ENCODE measurements at regions not wholly inside any gene's neighbourhood (a gene's known extent, or its start where the extent isn't known, plus 50 kb on each side); places are given as distances from the start of the nearest gene placed in this dataset.

DNA sequence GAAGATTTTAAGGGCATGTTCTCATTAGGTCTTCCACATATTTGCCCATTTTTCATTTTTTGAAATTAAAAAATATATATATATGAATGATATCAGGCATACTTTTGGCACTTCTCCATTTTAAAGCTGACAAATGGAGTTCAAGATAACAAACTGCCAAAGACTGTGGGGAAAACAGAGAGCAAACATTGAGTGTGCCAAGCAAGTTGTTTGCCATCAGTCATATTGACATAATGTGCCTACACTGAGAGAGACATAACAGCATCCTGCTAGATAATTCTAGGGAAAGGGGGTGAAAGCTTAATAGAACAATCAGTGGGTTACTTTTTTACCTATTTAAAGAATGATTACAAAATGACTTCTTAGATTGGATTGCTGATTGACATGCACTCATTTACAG lies 529.4 kb upstream of the CXADR start:
- DNase-seq, result no peak

DNA sequence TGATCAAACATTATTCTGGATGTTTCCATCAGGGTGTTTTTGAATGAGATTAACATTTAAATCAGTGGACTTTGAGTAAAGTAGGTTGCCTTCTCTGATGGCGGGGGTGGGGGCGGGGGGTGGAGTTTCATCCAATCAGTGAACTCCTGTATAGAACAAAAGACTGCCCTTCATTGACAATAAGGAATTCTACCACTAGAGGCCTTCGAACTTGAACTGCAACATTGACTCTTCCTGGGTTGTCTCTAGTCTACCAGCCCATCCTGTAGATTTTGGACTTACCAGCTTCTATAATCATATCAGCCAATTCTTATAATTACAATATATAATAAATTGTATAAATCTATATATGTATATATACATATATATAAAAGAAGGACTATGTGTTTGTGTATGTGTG lies 520.4 kb upstream of the CXADR start:
- no peak for DNase-seq

DNA sequence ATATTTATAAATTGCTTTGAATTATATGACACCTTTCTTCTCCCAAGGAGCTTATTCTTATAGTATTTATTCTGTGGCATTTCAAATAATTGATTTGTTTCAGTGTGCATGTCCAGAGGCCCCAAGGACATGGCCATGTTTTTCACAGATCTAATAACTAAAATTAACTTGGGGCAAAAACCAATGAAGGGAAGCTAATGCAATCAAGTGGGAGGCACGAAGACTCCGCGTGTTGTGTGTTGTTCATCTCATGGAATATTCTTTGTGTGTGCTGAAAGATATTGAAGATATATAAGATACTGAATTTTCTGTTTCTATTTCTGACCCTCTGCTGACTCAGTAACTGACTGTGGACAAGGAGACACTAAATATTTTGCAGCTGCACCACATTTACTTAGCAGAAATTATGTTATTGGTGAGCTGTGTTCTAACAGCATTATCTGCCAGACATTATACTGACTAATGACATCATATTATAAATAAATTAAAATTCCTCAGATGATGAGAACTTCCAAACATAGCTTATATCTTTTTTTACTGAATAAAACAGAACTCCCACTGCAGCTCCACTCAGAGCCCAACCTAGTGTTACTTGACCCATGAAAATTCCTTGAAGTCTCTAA lies 519.3 kb upstream of the CXADR start:
- DNase-seq, result no peak

DNA sequence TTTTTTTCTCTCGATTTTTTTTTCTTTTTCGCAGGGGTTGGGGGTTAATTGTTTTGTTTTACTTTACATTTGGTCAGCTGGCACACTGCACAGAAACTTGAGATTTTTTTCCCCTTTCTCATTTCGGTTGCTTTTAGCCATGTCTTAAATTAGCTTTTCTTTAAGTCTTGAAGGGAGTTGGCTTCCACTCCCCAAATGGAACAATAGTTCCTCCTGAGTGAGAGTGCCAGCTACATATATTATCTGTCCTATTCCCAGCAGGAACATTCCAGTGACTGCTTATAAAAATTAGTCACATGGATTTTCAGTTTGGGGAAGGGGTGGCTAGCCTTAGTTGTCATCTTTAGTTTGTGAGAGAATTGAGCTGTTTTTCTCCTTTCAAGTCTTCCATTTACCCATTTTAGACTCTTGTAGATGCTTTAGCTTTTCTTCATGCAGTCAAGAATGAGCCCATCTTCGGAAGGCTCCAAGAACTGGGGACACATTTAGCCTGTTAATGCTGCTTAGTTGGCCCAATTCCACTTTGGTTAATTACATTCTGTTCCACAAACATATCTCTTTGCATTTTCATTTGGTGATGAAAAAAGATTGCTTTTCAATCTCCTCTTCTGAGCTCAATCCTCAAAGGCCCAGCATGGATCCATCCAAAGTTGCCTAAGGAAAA lies 510.1 kb upstream of the CXADR start:
- no peak for DNase-seq

DNA sequence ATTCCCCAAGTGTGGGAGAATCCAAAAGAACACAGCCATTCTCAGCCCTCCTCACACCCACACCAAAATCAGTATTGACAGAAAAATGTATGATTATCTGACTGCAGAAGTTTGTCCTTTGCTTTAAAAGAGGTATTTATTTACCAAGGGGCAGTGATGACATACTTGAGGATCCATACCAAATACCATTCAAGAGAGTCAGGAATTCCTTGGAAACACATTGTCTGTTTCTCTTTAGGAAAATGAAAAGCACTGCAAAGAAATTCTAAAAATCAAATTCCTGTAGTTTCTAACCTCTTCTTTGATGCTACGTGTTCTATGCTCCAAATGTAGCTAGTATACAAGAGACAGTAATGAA lies 509.6 kb upstream of the CXADR start:
- no peak for DNase-seq

DNA sequence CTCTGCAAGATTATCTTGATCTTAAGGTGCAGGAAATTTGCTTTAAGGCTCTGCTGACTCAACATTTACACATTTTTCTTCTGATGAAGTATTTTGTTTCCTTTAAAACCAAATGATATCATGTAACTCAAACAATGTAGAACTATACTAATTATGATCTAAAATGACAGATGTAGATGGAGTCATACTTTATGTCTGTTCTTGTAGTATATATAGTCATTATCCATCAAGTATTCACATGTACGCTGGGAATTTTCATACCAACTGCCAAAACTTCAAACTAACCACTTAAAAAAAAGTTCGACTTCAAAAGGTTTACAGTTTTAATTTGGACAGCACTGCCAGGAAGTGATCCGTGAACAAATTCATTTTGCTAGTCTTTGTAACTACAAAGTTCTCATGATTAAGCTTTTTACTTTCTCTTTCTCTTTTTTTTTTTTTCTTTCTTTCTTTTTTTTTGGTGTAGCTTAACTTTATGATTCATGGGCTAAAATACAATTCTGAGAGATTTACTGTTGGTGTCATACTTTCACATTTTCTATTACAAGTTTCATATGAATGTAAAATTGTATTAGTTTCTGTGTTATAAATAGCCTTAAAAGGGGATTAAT lies 509.0 kb upstream of the CXADR start:
- DNase-seq, result no peak

DNA sequence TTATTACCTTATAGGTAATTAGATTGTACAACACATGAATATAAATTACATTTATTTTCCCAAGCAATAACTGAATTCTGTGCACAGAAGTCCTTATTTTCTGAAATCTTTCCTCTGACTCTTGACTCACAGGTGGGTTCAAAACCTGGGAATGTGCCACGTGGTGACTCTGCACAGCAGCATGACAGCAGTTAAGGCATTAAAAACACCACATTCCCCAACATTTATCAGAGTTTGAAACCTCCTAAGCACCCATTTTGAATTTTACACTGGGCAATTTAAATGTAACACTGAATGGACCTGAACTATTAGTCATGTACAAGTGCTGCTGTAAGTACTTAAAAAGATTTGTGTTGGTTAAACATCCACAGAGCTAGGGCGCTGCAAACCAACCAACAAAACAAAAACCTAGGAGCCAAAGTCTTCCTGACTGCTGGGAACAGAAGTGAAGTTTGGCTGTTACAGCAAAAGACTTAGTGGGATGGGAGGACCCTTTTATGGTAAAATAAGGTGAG lies 480.6 kb upstream of the CXADR start:
- DNase-seq, result no peak

DNA sequence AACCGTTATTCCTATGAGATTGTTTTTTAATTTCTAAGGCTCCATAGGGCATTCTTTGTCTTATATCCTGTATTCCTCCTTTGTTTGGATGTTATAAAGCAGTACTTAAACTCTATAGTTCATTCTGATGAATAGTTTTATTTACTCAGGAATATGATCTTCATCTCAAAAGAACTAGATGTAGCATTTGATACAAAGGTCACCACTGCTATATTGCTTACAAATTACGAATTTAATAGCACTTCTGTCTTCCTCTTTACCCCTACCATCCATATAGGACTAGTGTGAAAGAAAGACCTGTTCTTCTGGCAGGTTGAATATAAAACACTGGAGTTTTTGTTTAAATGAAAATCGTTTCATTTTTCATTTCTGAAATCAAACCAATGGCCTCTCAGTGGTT lies 468.1 kb upstream of the CXADR start:
- DNase-seq, result no peak

DNA sequence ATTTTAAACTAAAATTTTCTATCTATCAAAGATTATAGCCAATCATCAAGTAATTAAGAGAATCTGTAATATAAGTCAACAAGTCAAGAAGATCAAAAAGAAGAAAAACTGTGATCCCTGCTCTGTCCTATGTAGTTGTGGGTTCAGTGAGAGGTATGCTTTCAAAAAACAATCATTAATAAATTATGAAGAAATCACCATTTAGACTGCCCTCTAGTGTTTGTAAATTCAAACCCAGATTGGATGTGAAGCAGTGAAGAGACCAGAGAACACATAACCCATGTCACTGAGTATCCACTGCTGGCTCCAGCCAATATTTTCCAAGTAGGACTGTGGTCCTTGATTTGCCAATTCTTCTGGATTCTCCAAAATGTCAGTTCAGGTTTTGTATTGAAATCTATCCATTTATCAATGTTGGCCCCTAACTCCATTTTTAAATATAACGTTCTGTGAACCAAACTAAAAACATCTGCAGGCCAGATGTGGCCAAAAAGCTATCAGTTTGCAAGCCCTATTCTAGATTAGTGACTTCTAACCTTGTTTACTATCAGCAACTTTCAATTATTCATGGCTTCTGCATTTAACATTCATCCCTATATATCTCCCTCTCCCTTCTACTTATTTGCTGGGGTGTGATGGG lies 467.5 kb upstream of the CXADR start:
- DNase-seq, result no peak

DNA sequence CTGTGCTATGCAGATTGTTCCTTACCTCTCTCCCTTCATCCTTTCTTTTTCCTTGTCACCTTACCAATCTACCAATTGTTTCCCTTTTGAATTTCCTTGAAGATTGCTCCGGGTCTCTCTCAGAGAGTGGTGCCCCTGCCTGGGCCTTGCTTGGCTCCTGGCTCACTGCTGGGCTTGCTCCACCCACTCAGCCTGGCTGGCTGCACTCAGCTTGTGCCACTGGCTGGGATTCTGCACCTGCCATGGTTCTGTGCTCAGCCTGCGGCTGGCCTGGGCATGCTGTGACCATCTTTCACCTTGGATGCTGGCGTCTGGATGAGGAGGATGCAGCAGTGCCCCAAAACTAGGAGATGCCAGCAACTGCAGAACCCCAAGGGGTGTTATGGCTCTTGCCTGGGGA lies 463.9 kb upstream of the CXADR start:
- no peak for DNase-seq

DNA sequence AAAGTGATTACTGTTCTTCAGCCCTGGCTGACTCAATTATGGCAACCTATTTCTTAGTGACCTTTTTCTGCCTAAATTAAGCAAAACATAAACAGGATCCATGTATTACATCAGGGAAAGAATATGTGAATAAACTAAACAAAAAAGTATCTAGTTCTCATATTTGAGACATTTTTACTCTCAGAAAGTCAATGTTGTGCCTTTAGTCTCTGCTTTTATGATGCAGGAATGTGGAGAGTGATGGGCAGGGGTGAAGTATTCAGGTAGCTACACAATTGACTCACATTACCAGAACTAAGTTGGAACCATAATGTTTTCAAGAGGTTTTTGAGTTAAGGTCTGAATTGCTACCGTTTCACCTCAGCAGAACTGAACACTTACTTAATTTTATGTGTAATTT lies 462.7 kb upstream of the CXADR start:
- no peak for DNase-seq

DNA sequence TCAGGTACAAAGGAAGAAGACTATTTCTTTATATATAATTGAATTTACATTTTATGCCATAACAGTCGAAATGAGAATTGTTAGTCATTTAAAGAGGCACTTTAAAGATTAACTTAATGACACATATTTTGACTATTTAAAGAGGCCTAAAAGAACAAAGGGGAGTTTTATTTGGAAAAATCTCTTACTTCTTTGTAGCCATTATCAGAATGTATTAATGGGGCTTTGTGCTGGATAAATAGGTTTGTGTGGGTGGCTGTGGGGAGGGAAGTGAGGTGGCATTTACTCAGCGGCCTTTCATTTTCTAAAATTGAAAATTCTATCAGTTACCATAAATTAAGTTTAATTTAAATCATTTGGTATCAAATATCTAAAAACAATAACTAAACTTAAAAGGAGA lies 462.2 kb upstream of the CXADR start:
- DNase-seq, result no peak

DNA sequence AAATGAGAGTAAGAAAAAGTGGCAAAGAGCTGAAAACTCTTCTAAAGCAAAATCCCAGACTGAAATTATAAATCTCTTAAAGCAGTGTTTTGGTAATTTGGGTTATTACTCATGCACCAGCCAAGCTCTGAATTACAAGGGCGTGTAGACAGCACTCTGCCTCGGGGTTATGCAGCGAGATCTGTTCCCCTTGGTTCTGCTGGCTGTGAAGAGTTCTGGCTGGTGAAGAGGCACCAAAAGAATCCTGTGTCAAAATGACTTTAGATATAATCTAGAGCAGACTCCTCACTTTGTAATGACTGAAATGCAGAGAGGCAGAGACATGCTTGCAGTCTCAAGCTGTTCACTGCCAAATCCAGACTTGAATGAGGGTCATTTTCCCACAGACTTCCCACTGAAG lies 461.8 kb upstream of the CXADR start:
- DNase-seq, result no peak

DNA sequence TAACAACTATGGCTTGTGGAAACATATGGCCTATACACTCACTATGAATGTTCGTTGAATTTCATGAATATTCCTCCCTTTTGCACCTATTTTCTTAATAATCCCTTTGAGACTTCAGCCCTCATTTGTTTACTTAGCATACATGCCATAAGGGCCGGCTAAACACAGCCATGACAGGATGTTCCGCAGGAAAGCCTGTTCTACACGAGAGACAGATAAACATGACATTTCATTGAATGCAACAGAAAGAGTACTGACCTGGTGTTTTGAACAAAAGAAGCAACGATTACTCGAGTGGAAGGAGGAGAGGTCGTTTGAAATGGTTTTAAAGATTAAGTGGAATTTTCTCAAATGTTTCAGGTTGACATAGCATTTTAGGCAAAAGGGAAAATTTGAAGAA lies 459.5 kb upstream of the CXADR start:
- no peak for DNase-seq

DNA sequence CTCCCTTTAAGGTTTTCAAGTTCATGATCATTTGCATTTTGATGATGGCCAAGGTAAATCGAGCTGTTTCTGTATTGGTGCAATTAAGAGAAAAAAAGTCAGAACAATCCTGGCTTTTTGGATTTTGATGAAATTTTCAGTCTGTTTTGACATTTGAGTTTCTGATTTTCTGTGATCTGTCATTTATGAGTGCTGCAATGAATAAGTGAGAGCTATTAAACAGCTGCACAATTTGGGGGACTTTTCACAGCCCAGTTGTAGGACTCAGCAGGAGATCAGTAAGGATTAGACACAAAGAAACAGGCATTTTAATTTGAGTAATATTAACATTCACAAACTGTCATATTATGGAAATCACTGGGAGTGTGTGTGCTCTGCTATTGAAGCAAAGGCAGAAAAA lies 452.9 kb upstream of the CXADR start:
- DNase-seq, result no peak

DNA sequence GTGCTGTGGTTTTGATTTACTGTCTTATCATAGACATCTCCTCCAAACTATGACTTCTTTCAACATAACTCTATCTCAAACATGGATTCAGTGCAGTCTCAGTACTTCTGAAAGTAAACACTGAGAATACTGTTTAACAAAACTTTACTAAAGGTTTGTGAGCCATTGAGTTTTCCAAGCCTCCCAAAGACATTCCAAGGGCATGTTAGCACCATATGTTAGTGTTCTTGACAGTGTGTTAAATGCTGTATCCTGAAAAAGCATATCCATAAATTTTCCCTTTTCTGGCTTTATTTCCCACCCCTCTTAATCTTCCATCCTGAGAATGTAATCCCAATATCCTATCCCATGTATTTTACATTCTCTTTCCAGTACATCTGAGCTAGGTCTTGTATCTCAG lies 446.8 kb upstream of the CXADR start:
- DNase-seq, result no peak

DNA sequence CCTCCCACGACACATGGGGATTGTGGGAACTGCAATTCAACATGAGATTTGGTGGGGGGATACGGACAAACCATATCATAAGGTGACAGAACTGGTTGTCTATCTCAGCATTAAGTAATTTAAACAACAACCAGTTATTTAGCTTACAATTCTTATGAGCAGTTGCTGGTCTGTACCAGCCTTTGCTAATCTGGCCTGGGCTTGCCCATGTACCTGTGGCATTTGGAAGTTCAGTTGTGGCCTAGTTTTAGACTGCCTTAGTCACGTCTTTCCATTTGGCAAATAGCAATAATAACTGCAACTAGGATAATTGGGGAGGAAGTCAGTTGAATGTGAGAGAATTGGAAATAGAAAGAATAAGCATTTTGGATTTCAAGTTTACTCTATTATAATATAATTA lies 441.8 kb upstream of the CXADR start:
- DNase-seq, result no peak

DNA sequence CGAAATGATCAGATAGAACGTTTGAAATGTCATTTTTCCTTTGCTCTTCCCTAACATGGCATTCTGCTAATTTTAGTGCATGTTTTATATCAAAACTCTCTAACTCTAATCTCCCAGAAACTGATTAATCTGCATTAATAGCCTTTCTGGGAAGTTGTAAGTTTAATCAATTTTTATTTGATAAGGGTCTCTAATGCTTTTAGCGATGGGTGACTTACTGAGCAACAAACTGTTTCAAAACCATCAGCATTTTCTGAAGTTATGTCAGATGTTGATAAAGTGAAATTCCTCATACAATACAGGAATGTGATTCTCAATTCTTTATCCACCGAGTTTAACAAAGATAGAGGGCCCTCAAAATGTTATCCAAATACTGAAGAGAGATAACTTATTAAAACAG lies 431.6 kb upstream of the CXADR start:
- no peak for DNase-seq

DNA sequence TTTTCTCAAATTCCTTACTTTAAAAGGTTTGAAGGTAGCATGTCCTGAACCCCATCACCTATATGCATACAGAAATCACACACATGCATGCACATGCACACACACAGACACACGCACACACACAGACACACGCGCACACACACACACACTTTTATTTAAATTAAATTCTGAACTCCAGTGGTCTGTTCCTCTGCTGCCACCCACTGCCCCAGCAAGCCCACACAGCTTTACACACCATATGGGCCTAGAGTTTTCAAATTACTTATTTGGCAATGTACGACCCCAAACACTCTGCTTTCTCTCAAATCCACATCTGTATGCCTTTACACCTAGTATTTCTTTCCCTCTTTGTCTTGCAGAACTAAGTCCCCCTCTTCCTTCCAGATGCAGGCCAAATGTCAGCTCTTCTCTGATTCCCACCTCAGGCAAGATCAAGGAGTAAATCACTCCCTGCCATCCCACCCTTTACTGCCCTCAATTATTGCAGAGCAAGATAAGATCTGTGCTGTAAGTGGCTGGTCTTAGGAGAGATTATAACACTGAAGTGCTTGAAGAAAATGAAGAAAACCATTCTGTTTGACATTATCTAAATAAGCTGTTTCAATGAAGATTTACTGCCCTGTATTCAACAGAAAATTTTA lies 429.9 kb upstream of the CXADR start:
- no peak for DNase-seq

DNA sequence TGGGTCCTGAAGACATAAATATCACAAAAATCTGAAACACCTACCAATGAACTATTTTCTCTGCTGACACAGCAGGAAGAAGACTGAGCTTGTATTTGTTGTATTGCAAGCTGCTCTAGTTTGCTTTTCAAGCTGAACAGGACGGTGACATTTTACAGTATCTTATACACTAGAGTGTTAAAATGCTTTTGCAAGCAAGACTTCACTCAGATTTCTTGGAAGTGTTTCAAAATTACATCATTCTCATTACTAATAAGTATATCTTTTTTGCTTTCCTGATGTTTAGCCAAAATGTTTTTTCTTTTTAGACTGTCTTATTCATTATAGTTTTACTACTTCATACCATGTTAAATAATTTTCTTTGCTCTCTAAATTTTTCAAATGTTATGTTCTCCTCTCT lies 427.1 kb upstream of the CXADR start:
- no peak for DNase-seq

DNA sequence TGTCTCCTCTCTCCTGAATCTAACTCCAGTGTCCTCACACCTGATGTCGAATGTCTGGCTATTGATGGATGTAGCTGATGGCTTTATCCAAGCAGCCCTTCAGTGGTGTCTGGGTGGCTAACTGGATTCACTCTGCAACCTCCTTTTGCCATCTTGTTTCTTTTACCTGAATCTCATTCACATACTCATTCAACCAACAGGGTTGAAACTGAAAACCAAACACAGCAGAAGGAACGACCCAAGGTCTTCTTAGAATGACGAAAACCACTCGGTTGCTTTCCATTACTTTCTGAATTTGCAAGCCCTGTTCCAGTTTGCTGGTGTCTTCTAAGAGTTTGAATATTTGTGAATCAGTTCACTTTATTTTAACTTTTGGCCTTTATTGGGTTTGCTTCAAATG lies 424.3 kb upstream of the CXADR start:
- no peak for DNase-seq

DNA sequence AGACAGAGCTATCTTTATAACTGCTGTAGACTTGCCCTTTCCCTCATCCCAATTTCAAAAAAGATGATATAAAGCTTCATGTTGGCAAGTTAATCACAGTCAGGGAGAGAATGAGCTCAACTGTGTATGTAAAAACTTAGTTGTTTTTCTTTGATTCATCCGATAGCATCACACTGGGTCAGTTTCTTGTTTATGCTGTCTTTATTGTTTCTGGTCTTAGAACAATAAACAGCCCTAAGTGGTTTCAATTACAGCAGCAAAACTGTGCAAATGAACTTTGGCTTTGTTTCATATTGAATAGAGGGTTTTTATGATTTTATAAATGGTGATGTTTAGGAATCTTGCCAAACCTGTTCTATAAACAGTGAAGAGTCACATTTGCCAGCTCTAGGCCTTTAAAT lies 423.8 kb upstream of the CXADR start:
- DNase-seq, result no peak

DNA sequence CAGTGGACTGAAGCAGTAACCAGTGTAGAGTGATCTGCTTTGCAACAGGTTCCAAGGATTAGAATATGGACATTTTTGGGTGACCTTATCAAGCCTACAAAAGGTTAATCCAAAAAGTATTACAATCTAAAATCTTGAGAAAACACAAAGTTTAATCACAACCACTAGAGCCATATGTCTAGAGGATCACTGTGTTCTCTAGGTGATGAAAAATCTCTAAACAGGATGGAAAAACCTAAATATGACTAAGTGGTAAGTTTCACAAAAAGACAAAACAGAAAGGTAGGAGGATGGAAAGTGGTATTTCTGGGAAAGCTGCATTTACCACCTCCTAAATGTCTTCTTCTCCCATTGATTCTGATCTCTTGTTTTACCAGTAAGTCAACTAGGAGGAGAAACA lies 411.1 kb upstream of the CXADR start:
- DNase-seq, result no peak

DNA sequence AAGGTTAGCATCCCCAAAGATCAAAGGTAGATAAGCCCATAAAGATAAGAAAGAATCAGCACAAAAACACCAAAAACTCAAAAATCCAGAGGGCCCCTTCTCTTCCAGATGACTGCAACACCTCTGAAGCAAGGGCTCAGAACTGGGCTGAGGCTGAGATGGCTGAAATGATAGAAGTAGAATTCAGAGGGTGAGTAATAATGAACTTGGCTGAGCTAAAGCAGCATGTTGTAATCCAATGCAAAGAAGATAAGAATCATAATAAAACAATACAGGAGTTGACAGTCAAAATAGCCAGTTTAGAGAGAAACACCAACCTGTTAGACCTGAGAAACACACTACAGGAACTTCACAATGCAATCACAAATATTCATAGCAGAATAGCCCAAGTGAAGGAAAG lies 406.9 kb upstream of the CXADR start:
- no peak for DNase-seq
